Fibroblast of lung (primary cell): ENCODE measurements at regions not wholly inside any gene's neighbourhood (a gene's known extent, or its start where the extent isn't known, plus 50 kb on each side); places are given as distances from the start of the nearest gene placed in this dataset.

Experiments used
- DNase-seq, 2 donors: peaks; one replicate each; pipeline versions ENCODE4 v3.0.0 to v3.0.0-alpha.2; 2010; ENCODE audit warnings: low read depth in 2 of 2
- H2AFZ ChIP-seq: 2 replicates; pipeline ENCODE4 v1.5.1; 2012; ENCODE audit warnings: low read length, control low read depth, inconsistent platforms
- H3K27ac ChIP-seq: 2 replicates; pipeline ENCODE4 v1.5.1; 2011; ENCODE audit warnings: low read length, control low read depth; ENCODE audit not compliant: insufficient read depth
- H3K27me3 ChIP-seq: 2 replicates; pipeline ENCODE4 v1.5.1; 2011; ENCODE audit warnings: mild to moderate bottlenecking, low read length; ENCODE audit not compliant: control insufficient read depth, insufficient read depth
- H3K36me3 ChIP-seq: 2 replicates; pipeline ENCODE4 v1.5.1; 2011; ENCODE audit warnings: low read length; ENCODE audit not compliant: control insufficient read depth, insufficient read depth
- H3K4me1 ChIP-seq: 2 replicates; pipeline ENCODE4 v1.5.1; 2011; ENCODE audit warnings: low read length; ENCODE audit not compliant: control insufficient read depth, insufficient read depth; ENCODE audit errors: extremely low read depth
- H3K4me2 ChIP-seq: 2 replicates; pipeline ENCODE4 v1.5.1; 2011; ENCODE audit warnings: low read length, control low read depth; ENCODE audit not compliant: insufficient read depth; ENCODE audit errors: extremely low read depth
- H3K4me3 ChIP-seq, 4 experiments: fragments of 200-600 bp in 1 of 4; sonication (generic) in 1 of 4; replicated peaks in 1 of 4; 2 replicates each; pipeline ENCODE4 v1.5.1; 2011 to 2016; ENCODE audit warnings: low read length in 4 of 4, low read depth in 3 of 4, mild to moderate bottlenecking in 3 of 4, control low read depth in 2 of 4, inconsistent platforms in 1 of 4, mixed read lengths in 1 of 4; ENCODE audit not compliant: insufficient read depth in 1 of 4; ENCODE audit errors: control extremely low read depth in 1 of 4
- H3K79me2 ChIP-seq: 2 replicates; pipeline ENCODE4 v1.5.1; 2012; ENCODE audit warnings: mild to moderate bottlenecking, low read length, inconsistent platforms; ENCODE audit not compliant: control insufficient read depth, insufficient read depth
- H3K9ac ChIP-seq: 2 replicates; pipeline ENCODE4 v1.5.1; 2011; ENCODE audit warnings: mild to moderate bottlenecking, low read length, control low read depth; ENCODE audit not compliant: insufficient read depth
- H3K9me3 ChIP-seq: 2 replicates; pipeline ENCODE4 v1.5.1; 2012; ENCODE audit warnings: low read depth, low read length; ENCODE audit not compliant: control insufficient read depth, insufficient read depth
- H4K20me1 ChIP-seq: 2 replicates; pipeline ENCODE4 v1.5.1; 2011; ENCODE audit warnings: low read length; ENCODE audit not compliant: control insufficient read depth, insufficient read depth; ENCODE audit errors: extremely low read depth
- CTCF ChIP-seq, 2 donors: IDR thresholded peaks in 1 of 2; conservative IDR thresholded peaks in 1 of 2; 1 replicate in 1 of 2; 2 replicates in 1 of 2; pipeline ENCODE4 v1.5.1; 2011 to 2012; ENCODE audit warnings: low read length in 2 of 2, control low read depth in 1 of 2, inconsistent platforms in 1 of 2, low read depth in 1 of 2, mild to moderate bottlenecking in 1 of 2
- EZH2 ChIP-seq: IDR thresholded peaks from 2 replicates; pipeline ENCODE4 v1.5.1; 2012; ENCODE audit warnings: low read length, control low read depth, mild to moderate bottlenecking; ENCODE audit errors: missing control alignments

DNA sequence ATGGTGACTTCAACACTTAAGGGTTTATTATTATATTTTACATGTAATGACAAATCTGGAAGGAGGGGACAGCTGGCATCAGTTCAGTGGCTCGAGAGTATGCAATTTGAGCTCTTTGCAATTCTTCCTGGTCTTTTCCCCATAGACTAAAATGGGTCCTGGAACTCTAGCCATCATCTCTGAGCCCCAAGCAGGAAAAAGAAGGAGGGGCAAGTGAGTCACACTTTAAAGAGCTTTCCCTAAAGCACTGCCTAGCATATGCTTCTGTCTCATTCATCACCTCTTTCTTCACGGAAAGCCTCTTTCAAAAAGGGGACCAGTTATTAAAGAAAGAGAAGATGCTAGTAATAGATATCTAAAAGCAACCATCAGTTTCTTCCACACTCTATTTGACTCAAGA lies 466.3 kb downstream of the ZIC1 start:
- H3K27ac ChIP-seq, result no peak overlapping the region
- no peak overlapping the region for H3K4me2 ChIP-seq
- H2AFZ ChIP-seq, result no peak overlapping the region
- no peaks in the 10 kb centered on the region for H3K9me3 ChIP-seq
- no peak overlapping the region for H3K4me3 ChIP-seq
- no peak overlapping the region for H3K9ac ChIP-seq
- TF ChIP-seq CTCF (conservative IDR thresholded peaks at IDR 0.05 in 1 of 2, IDR thresholded peaks at IDR 0.05 in 1 of 2; ENCODE audit: low read depth in 1 of 2, low read length in 2 of 2), result no peak
- no peak for TF ChIP-seq EZH2
- DNase-seq, result peak in 1 of 2 donors; percentile 6
- H4K20me1 ChIP-seq, result no peaks in the 10 kb centered on the region
- H3K27me3 ChIP-seq, result no peaks in the 10 kb centered on the region
- H3K36me3 ChIP-seq, result no peaks in the 10 kb centered on the region
- no peaks in the 10 kb centered on the region for H3K79me2 ChIP-seq
- H3K4me1 ChIP-seq, result no peaks in the 10 kb centered on the region

- no peaks in the 10 kb centered on the region for H3K4me1 ChIP-seq
- H3K9me3 ChIP-seq, result no peaks in the 10 kb centered on the region
- H4K20me1 ChIP-seq, result no peaks in the 10 kb centered on the region
- H3K9ac ChIP-seq, result no peak overlapping the region
- H2AFZ ChIP-seq, result no peak overlapping the region
- no peaks in the 10 kb centered on the region for H3K36me3 ChIP-seq
- DNase-seq, result peak in 1 of 2 donors; percentile 7
- no peaks in the 10 kb centered on the region for H3K27me3 ChIP-seq
- TF ChIP-seq EZH2 (no peak), CTCF (conservative IDR thresholded peaks at IDR 0.05 in 1 of 2, IDR thresholded peaks at IDR 0.05 in 1 of 2; ENCODE audit: low read depth in 1 of 2, low read length in 2 of 2) (no peak)
- H3K79me2 ChIP-seq, result no peaks in the 10 kb centered on the region
- H3K27ac ChIP-seq, result no peak overlapping the region
- H3K4me2 ChIP-seq, result no peak overlapping the region
- no peak overlapping the region for H3K4me3 ChIP-seq
These were observed 472.8 kb downstream of the ZIC1 start for GRCh38 chr3:147881933-147882332.

- H2AFZ ChIP-seq, result no peak overlapping the region
These were observed 477.7 kb downstream of the ZIC1 start for GRCh38 chr3:147886879-147887278.

More at GRCh38 chr3:147886879-147887278, 477.7 kb downstream of the ZIC1 start:
- no peak overlapping the region for H3K9ac ChIP-seq
- H3K9me3 ChIP-seq, result no peaks in the 10 kb centered on the region
- DNase-seq, result no peak
- no peak overlapping the region for H3K27ac ChIP-seq
- H3K4me3 ChIP-seq, result no peak overlapping the region
- no peaks in the 10 kb centered on the region for H3K79me2 ChIP-seq
- no peak overlapping the region for H3K4me2 ChIP-seq
- no peaks in the 10 kb centered on the region for H3K27me3 ChIP-seq
- no peaks in the 10 kb centered on the region for H3K36me3 ChIP-seq
- no peaks in the 10 kb centered on the region for H3K4me1 ChIP-seq
- TF ChIP-seq EZH2, result no peak
- no peak for TF ChIP-seq CTCF (conservative IDR thresholded peaks at IDR 0.05 in 1 of 2, IDR thresholded peaks at IDR 0.05 in 1 of 2; ENCODE audit: low read depth in 1 of 2, low read length in 2 of 2)
- H4K20me1 ChIP-seq, result no peaks in the 10 kb centered on the region
